ENCODE measurements at regions not wholly inside any gene's neighbourhood (a gene's known extent, or its start where the extent isn't known, plus 50 kb on each side); places are given as distances from the start of the nearest gene placed in this dataset.

DNA sequence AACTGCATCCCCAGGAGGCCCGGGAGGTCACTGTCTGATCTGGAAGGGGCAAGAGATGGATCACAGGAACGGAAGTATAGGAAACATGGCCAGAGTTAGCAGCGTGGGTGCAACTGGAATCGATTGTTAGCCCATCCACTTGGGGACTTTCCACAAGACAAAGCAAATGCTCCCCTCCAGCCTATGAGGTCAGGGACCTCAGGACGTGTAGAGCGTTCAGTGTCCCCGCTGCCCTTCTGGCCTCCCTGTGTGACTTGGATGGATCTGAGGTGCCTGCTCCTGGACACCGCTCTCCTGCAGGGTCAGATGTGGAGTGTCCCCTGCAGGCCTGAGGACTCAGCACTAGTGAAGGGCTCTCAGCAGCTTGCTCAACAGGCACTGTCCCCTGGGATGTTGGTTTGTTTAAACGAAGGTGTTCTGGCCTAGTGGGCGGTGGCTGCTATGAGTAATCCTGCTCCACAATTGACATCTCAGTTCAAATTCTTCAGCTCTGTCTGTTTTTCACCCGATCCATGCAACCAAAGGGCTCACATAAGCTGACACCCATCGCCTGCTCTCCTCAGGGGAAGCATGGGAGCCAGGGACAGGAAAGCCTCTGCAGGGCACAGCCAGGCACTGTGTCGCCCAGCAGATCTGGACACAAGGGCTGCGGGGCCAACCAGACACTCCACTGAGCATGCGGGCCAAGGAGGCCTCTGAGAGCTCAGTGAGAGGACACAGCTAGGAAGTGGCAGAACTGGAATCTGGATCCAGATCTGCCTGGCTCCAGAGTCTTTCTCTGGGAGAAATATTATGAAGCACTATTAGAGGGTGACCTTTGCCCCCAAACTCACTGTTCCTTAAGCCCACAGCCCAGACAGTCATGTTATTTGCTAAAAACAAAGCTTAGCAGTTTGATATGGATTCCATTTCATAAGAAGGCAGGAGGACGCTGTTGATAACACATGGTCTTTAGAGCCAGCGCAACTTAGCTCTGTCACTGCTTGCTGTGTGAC lies 78.5 kb downstream of the RHOB start (continued):
- TF ChIP-seq, protein P1, sequence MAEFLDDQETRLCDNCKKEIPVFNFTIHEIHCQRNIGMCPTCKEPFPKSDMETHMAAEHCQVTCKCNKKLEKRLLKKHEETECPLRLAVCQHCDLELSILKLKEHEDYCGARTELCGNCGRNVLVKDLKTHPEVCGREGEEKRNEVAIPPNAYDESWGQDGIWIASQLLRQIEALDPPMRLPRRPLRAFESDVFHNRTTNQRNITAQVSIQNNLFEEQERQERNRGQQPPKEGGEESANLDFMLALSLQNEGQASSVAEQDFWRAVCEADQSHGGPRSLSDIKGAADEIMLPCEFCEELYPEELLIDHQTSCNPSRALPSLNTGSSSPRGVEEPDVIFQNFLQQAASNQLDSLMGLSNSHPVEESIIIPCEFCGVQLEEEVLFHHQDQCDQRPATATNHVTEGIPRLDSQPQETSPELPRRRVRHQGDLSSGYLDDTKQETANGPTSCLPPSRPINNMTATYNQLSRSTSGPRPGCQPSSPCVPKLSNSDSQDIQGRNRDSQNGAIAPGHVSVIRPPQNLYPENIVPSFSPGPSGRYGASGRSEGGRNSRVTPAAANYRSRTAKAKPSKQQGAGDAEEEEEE (CRISPR knock-in tag; IDR thresholded peaks at IDR 0.05; ENCODE audit: borderline replicate concordance): no peak
- TF ChIP-seq, protein P2, sequence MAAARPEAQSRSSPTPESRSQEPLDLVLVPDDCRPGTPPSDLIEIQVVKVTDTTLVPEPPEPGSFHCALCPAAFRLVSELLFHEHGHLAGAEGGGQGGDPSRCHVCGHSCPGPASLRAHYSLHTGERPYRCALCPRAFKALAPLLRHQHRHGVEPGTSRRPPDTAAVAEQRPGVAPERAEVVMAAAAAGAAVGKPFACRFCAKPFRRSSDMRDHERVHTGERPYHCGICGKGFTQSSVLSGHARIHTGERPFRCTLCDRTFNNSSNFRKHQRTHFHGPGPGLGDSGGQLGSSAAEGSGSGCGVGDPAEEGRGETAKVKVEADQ (CRISPR knock-in tag; IDR thresholded peaks at IDR 0.05; ENCODE audit: borderline replicate concordance): no peak; the same call in 1 of the 2 replicates
- TF ChIP-seq PCBP1 (IDR thresholded peaks at IDR 0.05; ENCODE audit: borderline replicate concordance, low read depth, low read length) (no peak), ZNF264 (CRISPR knock-in tag; IDR thresholded peaks at IDR 0.05) (no peak), BRD4 (CRISPR knock-in tag; IDR thresholded peaks at IDR 0.05) (no peak), TBL1XR1 (IDR thresholded peaks at IDR 0.05; ENCODE audit: borderline replicate concordance, low read length, partially characterized antibody) (peak; percentile 55), ZNF567 (CRISPR knock-in tag; IDR thresholded peaks at IDR 0.05; ENCODE audit: borderline replicate concordance) (no peak), ARNT2 (CRISPR knock-in tag; IDR thresholded peaks at IDR 0.05; ENCODE audit: low read depth) (peak; percentile 74), RARG (CRISPR knock-in tag; IDR thresholded peaks at IDR 0.05; ENCODE audit: low read depth) (no peak), RCOR2 (CRISPR knock-in tag; IDR thresholded peaks at IDR 0.05) (peak; percentile 24), ZNF670 (CRISPR knock-in tag; IDR thresholded peaks at IDR 0.05; ENCODE audit: borderline replicate concordance) (no peak), ATF7-NPFF (CRISPR knock-in tag; IDR thresholded peaks at IDR 0.05; ENCODE audit: low read depth) (peak; percentile 81), ARID2 (CRISPR knock-in tag; IDR thresholded peaks at IDR 0.05; ENCODE audit: borderline replicate concordance) (no peak), SATB2 (CRISPR knock-in tag; IDR thresholded peaks at IDR 0.05) (no peak), PCBP2 (optimal IDR thresholded peaks at IDR 0.05; ENCODE audit: low read depth, low read length, poor library complexity, severe bottlenecking) (no peak), TAF15 (IDR thresholded peaks at IDR 0.05; ENCODE audit: low read depth, low read length, poor library complexity, severe bottlenecking) (no peak), ZNF557 (CRISPR knock-in tag; IDR thresholded peaks at IDR 0.05) (0 out of 2 replicates have a peak, but pooled peaks have one; percentile 76)
- TF ChIP-seq, protein P3, sequence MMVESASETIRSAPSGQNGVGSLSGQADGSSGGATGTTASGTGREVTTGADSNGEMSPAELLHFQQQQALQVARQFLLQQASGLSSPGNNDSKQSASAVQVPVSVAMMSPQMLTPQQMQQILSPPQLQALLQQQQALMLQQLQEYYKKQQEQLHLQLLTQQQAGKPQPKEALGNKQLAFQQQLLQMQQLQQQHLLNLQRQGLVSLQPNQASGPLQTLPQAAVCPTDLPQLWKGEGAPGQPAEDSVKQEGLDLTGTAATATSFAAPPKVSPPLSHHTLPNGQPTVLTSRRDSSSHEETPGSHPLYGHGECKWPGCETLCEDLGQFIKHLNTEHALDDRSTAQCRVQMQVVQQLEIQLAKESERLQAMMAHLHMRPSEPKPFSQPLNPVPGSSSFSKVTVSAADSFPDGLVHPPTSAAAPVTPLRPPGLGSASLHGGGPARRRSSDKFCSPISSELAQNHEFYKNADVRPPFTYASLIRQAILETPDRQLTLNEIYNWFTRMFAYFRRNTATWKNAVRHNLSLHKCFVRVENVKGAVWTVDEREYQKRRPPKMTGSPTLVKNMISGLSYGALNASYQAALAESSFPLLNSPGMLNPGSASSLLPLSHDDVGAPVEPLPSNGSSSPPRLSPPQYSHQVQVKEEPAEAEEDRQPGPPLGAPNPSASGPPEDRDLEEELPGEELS (CRISPR knock-in tag; IDR thresholded peaks at IDR 0.05): no peak; the same call in none of the 2 replicates
- TF ChIP-seq, protein P4, sequence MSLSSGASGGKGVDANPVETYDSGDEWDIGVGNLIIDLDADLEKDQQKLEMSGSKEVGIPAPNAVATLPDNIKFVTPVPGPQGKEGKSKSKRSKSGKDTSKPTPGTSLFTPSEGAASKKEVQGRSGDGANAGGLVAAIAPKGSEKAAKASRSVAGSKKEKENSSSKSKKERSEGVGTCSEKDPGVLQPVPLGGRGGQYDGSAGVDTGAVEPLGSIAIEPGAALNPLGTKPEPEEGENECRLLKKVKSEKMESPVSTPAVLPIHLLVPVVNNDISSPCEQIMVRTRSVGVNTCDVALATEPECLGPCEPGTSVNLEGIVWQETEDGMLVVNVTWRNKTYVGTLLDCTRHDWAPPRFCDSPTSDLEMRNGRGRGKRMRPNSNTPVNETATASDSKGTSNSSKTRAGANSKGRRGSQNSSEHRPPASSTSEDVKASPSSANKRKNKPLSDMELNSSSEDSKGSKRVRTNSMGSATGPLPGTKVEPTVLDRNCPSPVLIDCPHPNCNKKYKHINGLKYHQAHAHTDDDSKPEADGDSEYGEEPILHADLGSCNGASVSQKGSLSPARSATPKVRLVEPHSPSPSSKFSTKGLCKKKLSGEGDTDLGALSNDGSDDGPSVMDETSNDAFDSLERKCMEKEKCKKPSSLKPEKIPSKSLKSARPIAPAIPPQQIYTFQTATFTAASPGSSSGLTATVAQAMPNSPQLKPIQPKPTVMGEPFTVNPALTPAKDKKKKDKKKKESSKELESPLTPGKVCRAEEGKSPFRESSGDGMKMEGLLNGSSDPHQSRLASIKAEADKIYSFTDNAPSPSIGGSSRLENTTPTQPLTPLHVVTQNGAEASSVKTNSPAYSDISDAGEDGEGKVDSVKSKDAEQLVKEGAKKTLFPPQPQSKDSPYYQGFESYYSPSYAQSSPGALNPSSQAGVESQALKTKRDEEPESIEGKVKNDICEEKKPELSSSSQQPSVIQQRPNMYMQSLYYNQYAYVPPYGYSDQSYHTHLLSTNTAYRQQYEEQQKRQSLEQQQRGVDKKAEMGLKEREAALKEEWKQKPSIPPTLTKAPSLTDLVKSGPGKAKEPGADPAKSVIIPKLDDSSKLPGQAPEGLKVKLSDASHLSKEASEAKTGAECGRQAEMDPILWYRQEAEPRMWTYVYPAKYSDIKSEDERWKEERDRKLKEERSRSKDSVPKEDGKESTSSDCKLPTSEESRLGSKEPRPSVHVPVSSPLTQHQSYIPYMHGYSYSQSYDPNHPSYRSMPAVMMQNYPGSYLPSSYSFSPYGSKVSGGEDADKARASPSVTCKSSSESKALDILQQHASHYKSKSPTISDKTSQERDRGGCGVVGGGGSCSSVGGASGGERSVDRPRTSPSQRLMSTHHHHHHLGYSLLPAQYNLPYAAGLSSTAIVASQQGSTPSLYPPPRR (CRISPR knock-in tag; IDR thresholded peaks at IDR 0.05; ENCODE audit: borderline replicate concordance): peak; percentile 62

All from HepG2 (cell line).